ENCODE measurements at regions not wholly inside any gene's neighbourhood (a gene's known extent, or its start where the extent isn't known, plus 50 kb on each side); places are given as distances from the start of the nearest gene placed in this dataset.

DNA sequence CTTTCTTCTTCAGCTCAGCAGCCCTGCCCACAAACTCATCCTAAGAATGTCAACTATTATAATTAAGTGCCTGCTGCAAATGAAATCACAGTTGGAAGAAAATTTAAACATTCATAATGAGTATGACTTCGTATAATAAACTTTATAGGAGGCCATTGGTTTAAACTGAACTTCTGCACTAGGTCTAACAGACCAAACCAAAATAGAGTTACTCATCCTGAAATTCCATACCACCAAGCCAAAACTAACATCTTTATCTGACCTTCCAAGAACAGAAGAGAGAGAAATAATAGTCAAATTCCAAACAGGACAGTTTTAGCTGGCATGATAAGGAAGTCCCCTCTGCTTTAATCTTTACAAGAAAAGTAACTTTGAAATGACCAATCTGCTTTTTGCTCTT, 472.4 kb upstream of the PRMT6 start:
- 33 to 35% methylated on average over 1 of the region's 1 CpG for WGBS, 2 donors
- no peak overlapping the region for H3K27ac ChIP-seq
- no peak for DNase-seq
- H3K36me3 ChIP-seq = no peaks in the 10 kb centered on the region
- no peak overlapping the region for H3K4me3 ChIP-seq
- intact Hi-C loops (cut with DNase I) = no loop called here
- TF ChIP-seq, protein P1, sequence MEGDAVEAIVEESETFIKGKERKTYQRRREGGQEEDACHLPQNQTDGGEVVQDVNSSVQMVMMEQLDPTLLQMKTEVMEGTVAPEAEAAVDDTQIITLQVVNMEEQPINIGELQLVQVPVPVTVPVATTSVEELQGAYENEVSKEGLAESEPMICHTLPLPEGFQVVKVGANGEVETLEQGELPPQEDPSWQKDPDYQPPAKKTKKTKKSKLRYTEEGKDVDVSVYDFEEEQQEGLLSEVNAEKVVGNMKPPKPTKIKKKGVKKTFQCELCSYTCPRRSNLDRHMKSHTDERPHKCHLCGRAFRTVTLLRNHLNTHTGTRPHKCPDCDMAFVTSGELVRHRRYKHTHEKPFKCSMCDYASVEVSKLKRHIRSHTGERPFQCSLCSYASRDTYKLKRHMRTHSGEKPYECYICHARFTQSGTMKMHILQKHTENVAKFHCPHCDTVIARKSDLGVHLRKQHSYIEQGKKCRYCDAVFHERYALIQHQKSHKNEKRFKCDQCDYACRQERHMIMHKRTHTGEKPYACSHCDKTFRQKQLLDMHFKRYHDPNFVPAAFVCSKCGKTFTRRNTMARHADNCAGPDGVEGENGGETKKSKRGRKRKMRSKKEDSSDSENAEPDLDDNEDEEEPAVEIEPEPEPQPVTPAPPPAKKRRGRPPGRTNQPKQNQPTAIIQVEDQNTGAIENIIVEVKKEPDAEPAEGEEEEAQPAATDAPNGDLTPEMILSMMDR (IDR thresholded peaks at IDR 0.05) = no peak
- FAIRE-seq = no peak
- no peaks in the 10 kb centered on the region for H3K4me1 ChIP-seq
- H3K27me3 ChIP-seq = no peaks in the 10 kb centered on the region
- ATAC-seq = no peak
- no peaks in the 10 kb centered on the region for H3K9me3 ChIP-seq

DNA sequence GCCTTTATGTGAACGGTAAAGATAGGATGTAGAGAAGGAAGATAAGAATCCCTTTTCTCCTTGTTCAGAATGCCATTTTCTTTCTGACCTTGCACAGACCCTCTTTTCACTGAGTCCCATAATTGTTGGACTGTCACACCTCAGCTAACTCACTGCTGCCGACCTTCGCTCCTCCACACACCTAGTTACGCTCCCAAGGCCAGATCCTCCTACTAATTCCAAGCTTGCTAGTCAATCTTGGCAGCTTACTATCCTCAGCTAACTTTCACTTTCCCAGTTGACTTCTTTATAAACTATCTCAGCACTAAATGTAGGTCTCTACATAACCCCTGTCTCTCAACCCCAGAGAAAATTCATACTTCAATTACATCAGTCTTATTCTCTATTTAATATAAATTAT, 471.8 kb upstream of the PRMT6 start:
- 32 to 36% methylated on average over 4 of the region's 4 CpGs for WGBS, 2 donors
- ATAC-seq (no peak), DNase-seq (no peak), FAIRE-seq (no peak)
- Histone ChIP-seq H3K9me3 (no peaks in the 10 kb centered on the region), H3K36me3 (no peaks in the 10 kb centered on the region), H3K27ac (no peak overlapping the region), H3K4me1 (no peaks in the 10 kb centered on the region), H3K27me3 (no peaks in the 10 kb centered on the region), H3K4me3 (no peak overlapping the region)
- TF ChIP-seq, protein P1 (IDR thresholded peaks at IDR 0.05) = no peak
- intact Hi-C loops (cut with DNase I) = no loop called here

DNA sequence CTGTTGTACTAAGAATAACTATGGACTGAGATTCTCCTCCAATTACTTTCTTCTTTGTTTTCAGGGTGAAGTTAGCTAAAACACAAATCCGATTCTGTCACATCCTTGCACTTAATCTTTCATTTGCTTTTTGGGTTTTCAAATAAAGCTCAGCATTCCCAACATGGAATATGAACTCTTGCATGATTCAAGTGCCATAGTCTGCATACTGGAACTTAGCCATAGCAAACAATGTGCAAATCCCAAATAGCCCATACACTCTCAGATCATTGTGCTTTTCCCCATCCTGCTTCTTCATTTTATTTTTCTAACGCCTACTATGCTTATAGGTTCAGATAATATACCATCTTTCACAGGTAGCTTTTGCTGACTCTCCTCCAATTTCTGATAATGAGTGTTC, 455.8 kb upstream of the PRMT6 start:
- ATAC-seq (no peak), DNase-seq (no peak), FAIRE-seq (no peak)
- Histone ChIP-seq H3K4me3 (no peak overlapping the region), H3K36me3 (no peaks in the 10 kb centered on the region), H3K27ac (no peak overlapping the region), H3K9me3 (no peaks in the 10 kb centered on the region), H3K27me3 (peaks cover 0 to 7% (median 0%) of the 10 kb centered on the region in 4 donors), H3K4me1 (no peaks in the 10 kb centered on the region)
- 31 to 44% methylated on average over 2 of the region's 2 CpGs for WGBS, 2 donors
- TF ChIP-seq, protein P1 (IDR thresholded peaks at IDR 0.05) = no peak
- intact Hi-C loops (cut with DNase I) = no loop called here

DNA sequence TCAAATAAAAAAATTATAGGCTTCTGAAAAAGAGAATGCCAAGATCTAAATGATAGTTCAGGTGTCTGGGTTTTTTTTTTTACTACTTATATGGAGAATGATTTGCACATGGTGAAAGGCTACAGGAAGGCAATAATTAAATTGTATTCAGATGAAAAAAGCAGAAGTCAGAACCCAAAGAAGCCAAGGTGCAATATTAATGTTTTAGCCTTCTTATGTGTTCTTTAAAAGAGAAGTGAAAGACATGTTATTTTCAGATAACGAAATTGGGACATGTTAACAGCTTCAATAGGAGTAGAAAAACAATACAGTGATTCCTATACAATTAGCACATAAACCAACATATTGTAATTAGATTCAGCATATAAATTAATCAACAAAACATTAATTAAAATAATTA, 452.9 kb upstream of the PRMT6 start:
- FAIRE-seq (no peak), ATAC-seq (no peak), DNase-seq (no peak)
- Histone ChIP-seq H3K27ac (no peak overlapping the region), H3K9me3 (no peaks in the 10 kb centered on the region), H3K4me3 (no peak overlapping the region), H3K4me1 (no peaks in the 10 kb centered on the region), H3K27me3 (peaks cover 0 to 7% (median 0%) of the 10 kb centered on the region in 4 donors), H3K36me3 (no peaks in the 10 kb centered on the region)
- TF ChIP-seq, protein P1 (IDR thresholded peaks at IDR 0.05) = no peak
- WGBS, 2 donors = 52 to 59% methylated on average over 1 of the region's 1 CpG
- intact Hi-C loops (cut with DNase I) = no loop called here

DNA sequence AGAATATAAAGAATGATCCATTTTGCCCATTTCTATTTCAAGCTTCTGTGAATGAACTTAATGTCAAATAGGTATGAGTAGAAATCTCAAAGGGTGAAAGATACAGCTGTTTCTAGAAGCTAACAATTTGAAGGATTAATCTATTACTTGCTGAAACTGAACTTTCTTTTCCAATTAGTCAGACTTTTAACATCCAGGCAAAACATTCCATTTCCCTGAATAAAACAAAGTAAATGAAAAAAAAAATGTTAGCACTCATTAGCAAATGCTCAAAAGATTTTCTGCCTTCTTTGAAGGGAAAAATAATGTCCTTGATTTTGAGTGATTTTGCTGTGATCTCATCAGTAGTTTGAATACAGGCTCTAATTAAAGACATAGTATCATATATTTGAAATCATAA, 447.6 kb upstream of the PRMT6 start:
- intact Hi-C loops (cut with DNase I) = no loop called here
- TF ChIP-seq, protein P1 (IDR thresholded peaks at IDR 0.05) = no peak
- no peak for DNase-seq
- Histone ChIP-seq H3K27me3 (no peaks in the 10 kb centered on the region), H3K4me3 (no peak overlapping the region), H3K9me3 (no peaks in the 10 kb centered on the region), H3K36me3 (no peaks in the 10 kb centered on the region), H3K4me1 (no peaks in the 10 kb centered on the region), H3K27ac (no peak overlapping the region)
- no peak for ATAC-seq
- FAIRE-seq = no peak

All from pancreas (tissue), 10 donors.